ENCODE measurements at regions not wholly inside any gene's neighbourhood (a gene's known extent, or its start where the extent isn't known, plus 50 kb on each side); places are given as distances from the start of the nearest gene placed in this dataset.
A peak's percentile ranks its signal among the peaks of the same experiment; 100 is the strongest.

- Histone ChIP-seq H3K79me2 (ENCODE audit: low read depth) (no peaks in the 10 kb centered on the region), H3K9me2 (ENCODE audit: insufficient read depth) (no peaks in the 10 kb centered on the region), H4K20me1 (ENCODE audit: insufficient read depth) (no peaks in the 10 kb centered on the region), H3K4me1 (replicated peaks; ENCODE audit: insufficient read depth) (peaks cover 17% of the 10 kb centered on the region), H3K27me3 (ENCODE audit: insufficient read depth, low read depth) (no peaks in the 10 kb centered on the region), H3K27ac (no peak overlapping the region), H3K9me3 (ENCODE audit: insufficient read depth, low read depth) (no peaks in the 10 kb centered on the region), H2AFZ (no peak overlapping the region), H3K4me3 (no peak overlapping the region), H3K4me2 (no peak overlapping the region), H3K36me3 (ENCODE audit: low read depth) (no peaks in the 10 kb centered on the region), H3F3A (ENCODE audit: insufficient read depth, low read depth) (no peaks in the 10 kb centered on the region)
- no peak for TF ChIP-seq CTCF (conservative IDR thresholded peaks at IDR 0.05)
- no peak for TF ChIP-seq EZH2 (IDR thresholded peaks at IDR 0.05; ENCODE audit: low read depth)
- DNase-seq = no peak
- intact Hi-C loops (cut with micrococcal nuclease; ENCODE audit: unreplicated experiment) = no loop called here
- ChIA-PET CTCF (no interaction called here), POLR2A (ENCODE audit: unreplicated experiment) (interaction anchor here (0.6 kb wide), 1 partner anchor 478 kb away, joined by 3 read pairs; no protein-coding TSS in a partner anchor)
- no TSS peak for BruUV-seq (replicated peaks)
Observed at GRCh38 chr1:221869779-221870178, 127.9 kb upstream of the DUSP10 start.

- intact Hi-C loops (cut with micrococcal nuclease; ENCODE audit: unreplicated experiment) = no loop called here
- H3K79me2 ChIP-seq (ENCODE audit: low read depth) = no peaks in the 10 kb centered on the region
- DNase-seq = peak in 1 of 2 experiments; percentile 85
- no peaks in the 10 kb centered on the region for H3K9me3 ChIP-seq (ENCODE audit: insufficient read depth, low read depth)
- no TSS peak for BruUV-seq (replicated peaks)
- ChIA-PET POLR2A (ENCODE audit: unreplicated experiment) (no interaction called here), CTCF (no interaction called here)
- no peaks in the 10 kb centered on the region for H3F3A ChIP-seq (ENCODE audit: insufficient read depth, low read depth)
- peak overlapping the region; percentile 64 for H3K4me2 ChIP-seq
- H3K27ac ChIP-seq = no peak overlapping the region
- peaks cover 17% of the 10 kb centered on the region for H3K4me1 ChIP-seq (replicated peaks; ENCODE audit: insufficient read depth)
- no peak for TF ChIP-seq CTCF (conservative IDR thresholded peaks at IDR 0.05)
- no peak for TF ChIP-seq EZH2 (IDR thresholded peaks at IDR 0.05; ENCODE audit: low read depth)
- no peaks in the 10 kb centered on the region for H3K27me3 ChIP-seq (ENCODE audit: insufficient read depth, low read depth)
- H4K20me1 ChIP-seq (ENCODE audit: insufficient read depth) = no peaks in the 10 kb centered on the region
- H3K9me2 ChIP-seq (ENCODE audit: insufficient read depth) = no peaks in the 10 kb centered on the region
- no peak overlapping the region for H2AFZ ChIP-seq
- no peaks in the 10 kb centered on the region for H3K36me3 ChIP-seq (ENCODE audit: low read depth)
- no peak overlapping the region for H3K4me3 ChIP-seq
Observed at GRCh38 chr1:221868593-221869303, 126.9 kb upstream of the DUSP10 start.

GRCh38 chr1:221867003-221867402 lies 125.1 kb upstream of the DUSP10 start:
- ChIA-PET POLR2A (ENCODE audit: unreplicated experiment) (no interaction called here), CTCF (no interaction called here)
- no TSS peak for BruUV-seq (replicated peaks)
- no peaks in the 10 kb centered on the region for H3K27me3 ChIP-seq (ENCODE audit: insufficient read depth, low read depth)
- no peak overlapping the region for H3K4me3 ChIP-seq
- no peaks in the 10 kb centered on the region for H3K9me3 ChIP-seq (ENCODE audit: insufficient read depth, low read depth)
- no peaks in the 10 kb centered on the region for H3K79me2 ChIP-seq (ENCODE audit: low read depth)
- H3K4me2 ChIP-seq = no peak overlapping the region
- intact Hi-C loops (cut with micrococcal nuclease; ENCODE audit: unreplicated experiment) = no loop called here
- H3K4me1 ChIP-seq (replicated peaks; ENCODE audit: insufficient read depth) = peaks cover 17% of the 10 kb centered on the region
- H2AFZ ChIP-seq = no peak overlapping the region
- no peaks in the 10 kb centered on the region for H3K36me3 ChIP-seq (ENCODE audit: low read depth)
- no peaks in the 10 kb centered on the region for H3K9me2 ChIP-seq (ENCODE audit: insufficient read depth)
- DNase-seq = no peak
- H3K27ac ChIP-seq = no peak overlapping the region
- TF ChIP-seq EZH2 (IDR thresholded peaks at IDR 0.05; ENCODE audit: low read depth) = no peak
- TF ChIP-seq CTCF (conservative IDR thresholded peaks at IDR 0.05) = no peak
- H3F3A ChIP-seq (ENCODE audit: insufficient read depth, low read depth) = no peaks in the 10 kb centered on the region
- no peaks in the 10 kb centered on the region for H4K20me1 ChIP-seq (ENCODE audit: insufficient read depth)

Data from PC-9 (cell line).